Limb (tissue), 2 donors: ENCODE measurements at regions not wholly inside any gene's neighbourhood (a gene's known extent, or its start where the extent isn't known, plus 50 kb on each side); places are given as distances from the start of the nearest gene placed in this dataset.

Source experiments
- DNase-seq, 2 donors: peaks; one replicate each; pipeline ENCODE4 v3.0.0-alpha.2; 2016; ENCODE audit errors: extremely low spot score in 2 of 2

- no peak for DNase-seq
Measured at GRCh38 chr3:71873093-71873611, 88.2 kb upstream of the PROK2 start.

GRCh38 chr3:71872256-71872655 lies 87.3 kb upstream of the PROK2 start:
- DNase-seq = no peak

- DNase-seq = no peak
Measured at GRCh38 chr3:71870966-71871512, 86.1 kb upstream of the PROK2 start.

- no peak for DNase-seq
Measured at GRCh38 chr3:71868876-71869275, 83.9 kb upstream of the PROK2 start.

- DNase-seq = no peak
Measured at GRCh38 chr3:71865727-71866126, 80.8 kb upstream of the PROK2 start.

- no peak for DNase-seq
Measured at GRCh38 chr3:71863563-71864190, 78.7 kb upstream of the PROK2 start.

- peak in 1 of 2 donors; percentile 7 for DNase-seq
Measured at GRCh38 chr3:71862371-71863140, 77.6 kb upstream of the PROK2 start.

GRCh38 chr3:71859123-71859519 lies 74.2 kb upstream of the PROK2 start:
- no peak for DNase-seq

- DNase-seq = no peak
Measured at GRCh38 chr3:71858503-71859122, 73.7 kb upstream of the PROK2 start.

GRCh38 chr3:71857956-71858355 lies 73.0 kb upstream of the PROK2 start:
- DNase-seq = no peak

GRCh38 chr3:71854706-71855105 lies 69.8 kb upstream of the PROK2 start:
- DNase-seq = no peak

GRCh38 chr3:71854096-71854495 lies 69.1 kb upstream of the PROK2 start:
- no peak for DNase-seq

GRCh38 chr3:71851878-71852277 lies 66.9 kb upstream of the PROK2 start:
- DNase-seq = no peak

- no peak for DNase-seq
Measured at GRCh38 chr3:71850654-71851053, 65.7 kb upstream of the PROK2 start.

GRCh38 chr3:71849681-71850080 lies 64.7 kb upstream of the PROK2 start:
- DNase-seq = no peak

GRCh38 chr3:71847794-71848193 lies 62.8 kb upstream of the PROK2 start:
- no peak for DNase-seq

GRCh38 chr3:71846185-71846584 lies 61.2 kb upstream of the PROK2 start:
- no peak for DNase-seq

GRCh38 chr3:71843071-71843470 lies 58.1 kb upstream of the PROK2 start:
- no peak for DNase-seq

GRCh38 chr3:71838406-71838805 lies 53.5 kb upstream of the PROK2 start:
- no peak for DNase-seq
